CD14-positive monocyte (primary cell): ENCODE measurements at regions not wholly inside any gene's neighbourhood (a gene's known extent, or its start where the extent isn't known, plus 50 kb on each side); places are given as distances from the start of the nearest gene placed in this dataset.

Source experiments
- DNase-seq, 3 donors: peaks; one replicate each; pipeline ENCODE4 v3.0.0-alpha.2; 2011 to 2022
- H2AFZ ChIP-seq: 2 replicates; pipeline ENCODE4 v1.6.0; 2012; ENCODE audit warnings: mild to moderate bottlenecking, low read depth, low read length, inconsistent platforms; ENCODE audit not compliant: insufficient read depth, poor library complexity, severe bottlenecking
- H3K27ac ChIP-seq, 2 donors: 1 replicate in 1 of 2; 2 replicates in 1 of 2; pipeline ENCODE4 v1.5.1; 2012 to 2013; ENCODE audit warnings: low read length in 2 of 2, control low read depth in 1 of 2, inconsistent platforms in 1 of 2, low read depth in 1 of 2, mild to moderate bottlenecking in 1 of 2
- H3K27me3 ChIP-seq, 2 donors: one replicate each; pipeline versions ENCODE4 v1.6.0 to v1.6.1; 2011 to 2013; ENCODE audit warnings: low read length in 2 of 2; ENCODE audit not compliant: control insufficient read depth in 2 of 2, insufficient read depth in 2 of 2
- H3K36me3 ChIP-seq, 2 donors: replicated peaks in 1 of 2; 1 replicate in 1 of 2; 2 replicates in 1 of 2; pipeline versions ENCODE4 v1.5.1 to v1.6.1; 2012 to 2013; ENCODE audit warnings: low read length in 2 of 2, control low read depth in 1 of 2, inconsistent platforms in 1 of 2, mild to moderate bottlenecking in 1 of 2; ENCODE audit not compliant: insufficient read depth in 2 of 2, control insufficient read depth in 1 of 2
- H3K4me1 ChIP-seq, 2 donors: 1 replicate in 1 of 2; 2 replicates in 1 of 2; pipeline versions ENCODE4 v1.5.1 to v1.6.1; 2012 to 2013; ENCODE audit warnings: low read length in 2 of 2, control low read depth in 1 of 2, inconsistent platforms in 1 of 2, mild to moderate bottlenecking in 1 of 2, moderate library complexity in 1 of 2; ENCODE audit not compliant: insufficient read depth in 2 of 2, control insufficient read depth in 1 of 2
- H3K4me2 ChIP-seq: replicated peaks from 2 replicates; pipeline ENCODE3; 2012; ENCODE audit warnings: low read length, moderate library complexity, mild to moderate bottlenecking; ENCODE audit not compliant: poor library complexity, severe bottlenecking; ENCODE audit errors: extremely low read depth
- H3K4me3 ChIP-seq, 3 experiments: fragments of 200-600 bp in 1 of 3; sonication (generic) in 1 of 3; replicated peaks in 1 of 3; 1 replicate in 2 of 3; 2 replicates in 1 of 3; pipeline ENCODE4 v1.5.1; 2011 to 2013; ENCODE audit warnings: low read length in 3 of 3, mild to moderate bottlenecking in 3 of 3, control low read depth in 2 of 3, low read depth in 2 of 3, inconsistent platforms in 1 of 3, moderate library complexity in 1 of 3
- H3K79me2 ChIP-seq: 2 replicates; pipeline ENCODE4 v1.6.0; 2012; ENCODE audit warnings: mild to moderate bottlenecking, control low read depth, inconsistent platforms, low read length, moderate library complexity; ENCODE audit not compliant: insufficient read depth
- H3K9ac ChIP-seq: 2 replicates; pipeline ENCODE4 v1.6.0; 2017; ENCODE audit warnings: low read length, mild to moderate bottlenecking; ENCODE audit not compliant: insufficient read depth, poor library complexity, severe bottlenecking
- H3K9me3 ChIP-seq, 2 donors: replicated peaks in 1 of 2; 1 replicate in 1 of 2; 2 replicates in 1 of 2; pipeline versions ENCODE4 v1.5.1 to v1.6.1; 2012 to 2013; ENCODE audit warnings: low read length in 2 of 2, control low read depth in 1 of 2; ENCODE audit not compliant: control insufficient read depth in 1 of 2, insufficient read depth in 1 of 2
- H4K20me1 ChIP-seq: 2 replicates; pipeline ENCODE4 v1.6.0; 2012; ENCODE audit warnings: mild to moderate bottlenecking, low read length, control low read depth, moderate library complexity; ENCODE audit not compliant: insufficient read depth
- H3K27ac Mint-ChIP-seq, 7 donors: one replicate each; pipeline ENCODE4 v1.8.0; 2020; ENCODE audit warnings: mild to moderate bottlenecking in 7 of 7, mixed read lengths in 7 of 7, moderate library complexity in 6 of 7, inconsistent platforms in 2 of 7
- H3K27me3 Mint-ChIP-seq, 3 donors: one replicate each; pipeline ENCODE4 v1.8.0; 2021 to 2022; ENCODE audit warnings: low read depth in 3 of 3, mild to moderate bottlenecking in 3 of 3, mixed read lengths in 3 of 3, moderate library complexity in 3 of 3, inconsistent platforms in 1 of 3
- H3K36me3 Mint-ChIP-seq, 2 donors: one replicate each; pipeline ENCODE4 v1.8.0; 2020; ENCODE audit warnings: mixed read lengths in 2 of 2, inconsistent platforms in 1 of 2, mild to moderate bottlenecking in 1 of 2
- H3K4me1 Mint-ChIP-seq: one replicate; pipeline ENCODE4 v1.8.0; 2020; ENCODE audit warnings: mild to moderate bottlenecking, mixed read lengths
- H3K4me3 Mint-ChIP-seq, 2 donors: one replicate each; pipeline ENCODE4 v1.8.0; 2020; ENCODE audit warnings: mild to moderate bottlenecking in 2 of 2, mixed read lengths in 2 of 2, moderate library complexity in 1 of 2
- H3K9me3 Mint-ChIP-seq, 7 donors: one replicate each; pipeline ENCODE4 v1.8.0; 2020 to 2022; ENCODE audit warnings: mixed read lengths in 7 of 7, mild to moderate bottlenecking in 6 of 7, moderate library complexity in 6 of 7, inconsistent platforms in 2 of 7
- CTCF ChIP-seq: fragments of 200-600 bp; IDR thresholded peaks from one replicate; pipeline ENCODE4 v1.8.0; 2022; ENCODE audit warnings: antibody characterized with exemption, mild to moderate bottlenecking
- WGBS: methylation state at CpG from one replicate; pipeline ENCODE4 v1.1.5; 2013; ENCODE audit warnings: missing lambda C conversion rate; ENCODE audit not compliant: insufficient coverage; 5-methylcytosine and 5-hydroxymethylcytosine counted together
- intact Hi-C, 2 donors: fragments of 100-400 bp; cut with micrococcal nuclease; formaldehyde crosslinking; loops; one replicate each; pipeline versions ENCODE4 v1.15.0 to v1.15.1; 2023

- intact Hi-C loops: no loop called here
- H3K4me2 ChIP-seq: no peak overlapping the region
Observed at GRCh38 chr13:87331178-87331577, 340.0 kb upstream of the SLITRK5 start.

GRCh38 chr13:87333599-87333998 lies 337.6 kb upstream of the SLITRK5 start:
- no peak overlapping the region for H3K4me2 ChIP-seq
- no peaks in the 10 kb centered on the region for H3K79me2 ChIP-seq
- Mint-ChIP-seq H3K4me1 (no peaks in the 10 kb centered on the region), H3K9me3 (peaks cover 4 to 33% (median 10%) of the 10 kb centered on the region in 7 donors), H3K4me3 (no peak overlapping the region), H3K27me3 (no peaks in the 10 kb centered on the region), H3K27ac (no peak overlapping the region), H3K36me3 (no peaks in the 10 kb centered on the region)
- WGBS: 63% methylated on average over 1 of the region's 5 CpGs
- H4K20me1 ChIP-seq: no peaks in the 10 kb centered on the region
- H3K4me3 ChIP-seq: no peak overlapping the region
- H3K9me3 ChIP-seq: peaks cover 3 to 20% of the 10 kb centered on the region in 2 donors
- no peaks in the 10 kb centered on the region for H3K4me1 ChIP-seq
- no peaks in the 10 kb centered on the region for H3K27me3 ChIP-seq
- DNase-seq: no peak
- no peak overlapping the region for H3K9ac ChIP-seq
- no peak overlapping the region for H2AFZ ChIP-seq
- no peaks in the 10 kb centered on the region for H3K36me3 ChIP-seq
- no peak for TF ChIP-seq CTCF
- intact Hi-C loops: no loop called here
- no peak overlapping the region for H3K27ac ChIP-seq

More at GRCh38 chr13:87331178-87331577, 340.0 kb upstream of the SLITRK5 start:
- Mint-ChIP-seq H3K36me3 (no peaks in the 10 kb centered on the region), H3K27me3 (no peaks in the 10 kb centered on the region), H3K4me1 (no peaks in the 10 kb centered on the region), H3K4me3 (no peak overlapping the region), H3K9me3 (peaks cover 4 to 30% (median 9%) of the 10 kb centered on the region in 7 donors), H3K27ac (no peak overlapping the region)
- 63% methylated on average over 3 of the region's 3 CpGs for WGBS
- no peaks in the 10 kb centered on the region for H3K79me2 ChIP-seq
- no peaks in the 10 kb centered on the region for H3K27me3 ChIP-seq
- no peak overlapping the region for H3K4me3 ChIP-seq
- H3K9me3 ChIP-seq: peaks cover 0 to 20% of the 10 kb centered on the region in 2 donors
- no peak for TF ChIP-seq CTCF
- no peak overlapping the region for H3K9ac ChIP-seq
- no peak overlapping the region for H2AFZ ChIP-seq
- no peaks in the 10 kb centered on the region for H3K4me1 ChIP-seq
- DNase-seq: no peak
- no peaks in the 10 kb centered on the region for H3K36me3 ChIP-seq
- H3K27ac ChIP-seq: no peak overlapping the region
- no peaks in the 10 kb centered on the region for H4K20me1 ChIP-seq
